K562 (cell line): ENCODE measurements at regions not wholly inside any gene's neighbourhood (a gene's known extent, or its start where the extent isn't known, plus 50 kb on each side); places are given as distances from the start of the nearest gene placed in this dataset.

Experiments
- ATAC-seq: fragments of 200-7000 bp; cut with Tn5 transposase; 3 replicates; pipeline ENCODE4 v1.9.1; 2020; ENCODE audit warnings: moderate library complexity
- BruUV-seq: library from RNA; stranded (reverse); fragments of 400-500 nt; replicated peaks from 2 replicates; lab custom pipeline; 2021; lab: Mats Ljungman, UMichigan
- CTCF ChIA-PET: fragments of 300-600 bp; formaldehyde crosslinking; extraction: SDS; loops from one replicate; lab custom pipeline; 2021; ENCODE audit warnings: low intra/inter-chr PET ratio; lab: Yijun Ruan, JAX
- POLR2A ChIA-PET: fragments of 300-600, 350-650 bp; sonication (Branson Sonifier 250); formaldehyde crosslinking; extraction: SDS; loops from one replicate; lab custom pipeline; 2021; ENCODE audit warnings: antibody characterized with exemption, inconsistent platforms; lab: Yijun Ruan, JAX
- DNase-seq, 4 experiments: peaks; one replicate each; pipeline versions ENCODE4 v3.0.0 to v3.0.0-alpha.2; 2011 to 2018; ENCODE audit warnings: low spot score in 3 of 4, mixed read lengths in 3 of 4; ENCODE audit errors: extremely low read depth in 1 of 4
- FAIRE-seq: peaks from 2 replicates; lab custom pipeline; 2011; peaks lifted over from hg19 to GRCh38; lab: Jason Lieb, UNC
- H2AFZ ChIP-seq: 2 replicates; pipeline ENCODE4 v1.6.0; 2011; ENCODE audit warnings: low read depth, low read length, control low read depth, inconsistent platforms
- H3K27ac ChIP-seq: fragments of 200-600 bp; 3 replicates; pipeline ENCODE4 v1.8.0; 2011; ENCODE audit warnings: low read depth, mild to moderate bottlenecking, control low read depth, inconsistent platforms, low read length, moderate library complexity, mixed read lengths; ENCODE audit errors: extremely low read depth
- H3K27me3 ChIP-seq, 2 experiments: fragments of 300-600 bp in 1 of 2; 2 replicates in 1 of 2; 3 replicates in 1 of 2; pipeline versions ENCODE4 v1.6.0 to v1.8.0; 2011; ENCODE audit warnings: inconsistent platforms in 2 of 2, low read length in 2 of 2, mild to moderate bottlenecking in 1 of 2, mixed read lengths in 1 of 2, moderate library complexity in 1 of 2; ENCODE audit not compliant: control insufficient read depth in 2 of 2, insufficient read depth in 2 of 2
- H3K36me3 ChIP-seq: fragments of 300-600 bp; 3 replicates; pipeline ENCODE4 v1.8.0; 2011; ENCODE audit warnings: mild to moderate bottlenecking, low read length, inconsistent platforms; ENCODE audit not compliant: control insufficient read depth, insufficient read depth
- H3K4me1 ChIP-seq, 2 experiments: fragments of 200-600 bp in 1 of 2; replicated peaks in 1 of 2; 2 replicates in 1 of 2; 3 replicates in 1 of 2; pipeline versions ENCODE4 v1.5.1 to v1.8.0; 2011; ENCODE audit warnings: inconsistent platforms in 2 of 2, low read length in 2 of 2, mild to moderate bottlenecking in 1 of 2, mixed read lengths in 1 of 2, moderate library complexity in 1 of 2; ENCODE audit not compliant: control insufficient read depth in 2 of 2, insufficient read depth in 2 of 2
- H3K4me2 ChIP-seq: 2 replicates; pipeline ENCODE4 v1.6.1; 2011; ENCODE audit warnings: low read length, control low read depth, inconsistent platforms, mixed read lengths; ENCODE audit not compliant: insufficient read depth
- H3K4me3 ChIP-seq: fragments of 200-600 bp; sonication (generic), shearing (Covaris generic); 2 replicates; pipeline ENCODE4 v1.5.1; 2016; ENCODE audit warnings: control low read depth, inconsistent platforms
- H3K79me2 ChIP-seq: fragments of 200-600 bp; 3 replicates; pipeline ENCODE4 v1.8.0; 2011; ENCODE audit warnings: low read length, inconsistent platforms; ENCODE audit not compliant: control insufficient read depth, insufficient read depth
- H3K9ac ChIP-seq, 2 experiments: 2 replicates each; pipeline versions ENCODE4 v1.6.0 to v1.6.1; 2011; ENCODE audit warnings: low read depth in 2 of 2, low read length in 2 of 2, control low read depth in 1 of 2, inconsistent platforms in 1 of 2, mild to moderate bottlenecking in 1 of 2, mixed read lengths in 1 of 2; ENCODE audit not compliant: insufficient read depth in 1 of 2
- H3K9me1 ChIP-seq: one replicate; pipeline ENCODE4 v1.6.0; 2011; ENCODE audit warnings: inconsistent platforms, mild to moderate bottlenecking, low read length, moderate library complexity; ENCODE audit not compliant: control insufficient read depth, insufficient read depth
- H3K9me3 ChIP-seq: replicated peaks from 2 replicates; pipeline ENCODE4 v1.5.1; 2011; ENCODE audit warnings: low read depth, low read length, inconsistent platforms; ENCODE audit not compliant: control insufficient read depth, insufficient read depth
- H4K20me1 ChIP-seq: replicated peaks from 2 replicates; pipeline ENCODE4 v1.6.1; 2011; ENCODE audit warnings: low read length, inconsistent platforms, mixed read lengths; ENCODE audit not compliant: control insufficient read depth, insufficient read depth
- EGR1 ChIP-seq: fragments of 450-650 bp; conservative IDR thresholded peaks from 2 replicates; pipeline ENCODE4 v1.6.1; 2017; ENCODE audit warnings: mild to moderate bottlenecking
- ELF1 ChIP-seq: fragments of 200-800 bp; sonication (Bioruptor generic); IDR thresholded peaks from 2 replicates; pipeline ENCODE4 v1.6.1; 2016; ENCODE audit warnings: missing genetic modification characterization, missing compliant biosample characterization
- L3MBTL2 ChIP-seq: fragments of 450-650 bp; IDR thresholded peaks from 2 replicates; pipeline ENCODE4 v1.6.1; 2016; ENCODE audit warnings: mild to moderate bottlenecking, moderate library complexity
- MAX ChIP-seq: sonication (generic); formaldehyde crosslinking; IDR thresholded peaks from 2 replicates; pipeline ENCODE4 v1.9.0; 2022; ENCODE audit warnings: mild to moderate bottlenecking, missing genetic modification reagents
- MNT ChIP-seq, 2 experiments: fragments of 450-650 bp; conservative IDR thresholded peaks; 2 replicates each; pipeline ENCODE4 v1.6.1; 2017; ENCODE audit warnings: mild to moderate bottlenecking in 2 of 2, moderate library complexity in 2 of 2
- SMC3 ChIP-seq: conservative IDR thresholded peaks from 2 replicates; pipeline ENCODE4 v1.6.1; 2011; ENCODE audit warnings: low read depth, low read length, improper control_type of control experiment; ENCODE audit not compliant: insufficient read depth
- USF1 ChIP-seq: sonication (generic); formaldehyde crosslinking; IDR thresholded peaks from 2 replicates; pipeline ENCODE4 v1.9.0; 2022; ENCODE audit warnings: mild to moderate bottlenecking, missing genetic modification reagents
- USF2 ChIP-seq: sonication (generic); formaldehyde crosslinking; IDR thresholded peaks from 2 replicates; pipeline ENCODE4 v1.5.0; 2020; ENCODE audit warnings: missing genetic modification reagents
- ZC3H11A ChIP-seq: IDR thresholded peaks from 2 replicates; pipeline ENCODE4 v1.6.1; 2012; ENCODE audit warnings: low read depth, low read length, improper control_type of control experiment
- ZFX ChIP-seq: sonication (generic); formaldehyde crosslinking; IDR thresholded peaks from 2 replicates; pipeline ENCODE4 v1.8.0; 2022; ENCODE audit warnings: mild to moderate bottlenecking, missing genetic modification reagents, moderate library complexity
- ZNF217 ChIP-seq: sonication (generic); formaldehyde crosslinking; IDR thresholded peaks from 2 replicates; pipeline ENCODE4 v1.8.0; 2022; ENCODE audit warnings: mild to moderate bottlenecking, missing genetic modification reagents
- ZNF592 ChIP-seq: fragments of 450-650 bp; IDR thresholded peaks from 2 replicates; pipeline ENCODE4 v1.6.1; 2017; ENCODE audit warnings: antibody characterized with exemption, mild to moderate bottlenecking
- WGBS: fragments of 100-300 bp; shearing (Covaris generic); methylation state at CpG from one replicate; pipeline ENCODE4 v1.1.6; 2016; ENCODE audit warnings: low coverage, mixed read lengths; ENCODE audit not compliant: insufficient coverage; ENCODE audit errors: missing lambda C conversion rate; 5-methylcytosine and 5-hydroxymethylcytosine counted together
- in situ Hi-C: fragments of 300-500 bp; cut with MboI; formaldehyde crosslinking; loops from 4 replicates; pipeline ENCODE4 v1.15.0; 2018; ENCODE audit warnings: inconsistent platforms, mixed read lengths
- intact Hi-C: fragments of 100-400 bp; cut with micrococcal nuclease; formaldehyde crosslinking; loops from 2 replicates; pipeline ENCODE4 v1.14.2; 2022

GRCh38 chr9:136606687-136607333, 55.9 kb upstream of the EGFL7 start:
- H3K4me2 ChIP-seq: no peak overlapping the region
- H3K27ac ChIP-seq: no peak overlapping the region
- H2AFZ ChIP-seq: peak overlapping the region; percentile 21; the same call in 1 of the 2 replicates
- no peaks in the 10 kb centered on the region for H3K36me3 ChIP-seq
- WGBS: 38% methylated on average over 17 of the region's 19 CpGs
- H3K9me1 ChIP-seq: no peaks in the 10 kb centered on the region
- peaks cover 8 to 78% of the 10 kb centered on the region in 2 experiments for H3K4me1 ChIP-seq
- H4K20me1 ChIP-seq: no peaks in the 10 kb centered on the region
- no peaks in the 10 kb centered on the region for H3K27me3 ChIP-seq
- H3K9me3 ChIP-seq: no peaks in the 10 kb centered on the region
- peak in 2 of 4 experiments; percentile 37 to 41 for DNase-seq
- ATAC-seq: peak; percentile 45
- H3K4me3 ChIP-seq: no peak overlapping the region
- peak overlapping the region in 1 of 2 experiments; percentile 0; a peak in 1 of 4 replicates for H3K9ac ChIP-seq
- CTCF ChIA-PET: no interaction called here
- in situ Hi-C loops: no loop called here
- H3K79me2 ChIP-seq: no peaks in the 10 kb centered on the region
- POLR2A ChIA-PET: interaction anchor here (1.0 kb wide), 2 partner anchors 13 to 16 kb away, joined by 3 read pairs; no protein-coding TSS in a partner anchor
- FAIRE-seq: no peak
- BruUV-seq: no TSS peak
- intact Hi-C loops: no loop called here
- no peak for TF ChIP-seq ZC3H11A
- TF ChIP-seq EGR1: peak; percentile 12; the same call in 1 of the 2 replicates
- no peak for TF ChIP-seq ELF1 (tag)
- peak in 1 of 2 experiments; percentile 27; a peak in 1 of 4 replicates for TF ChIP-seq MNT (conservative IDR thresholded peaks at IDR 0.05)
- peak; percentile 33; the same call in 1 of the 2 replicates for TF ChIP-seq USF1 (CRISPR knock-in tag)
- 0 out of 2 replicates have a peak, but pooled peaks have one; percentile 16 for TF ChIP-seq ZNF592
- no peak for TF ChIP-seq SMC3
- TF ChIP-seq ZFX (CRISPR knock-in tag): peak; percentile 33; the same call in 1 of the 2 replicates
- peak; percentile 79 for TF ChIP-seq L3MBTL2
- TF ChIP-seq MAX (CRISPR knock-in tag): peak; percentile 23; the same call in 1 of the 2 replicates
- peak; percentile 26 for TF ChIP-seq USF2
- no peak for TF ChIP-seq ZNF217
